ENCODE measurements at regions not wholly inside any gene's neighbourhood (a gene's known extent, or its start where the extent isn't known, plus 50 kb on each side); places are given as distances from the start of the nearest gene placed in this dataset.

DNA sequence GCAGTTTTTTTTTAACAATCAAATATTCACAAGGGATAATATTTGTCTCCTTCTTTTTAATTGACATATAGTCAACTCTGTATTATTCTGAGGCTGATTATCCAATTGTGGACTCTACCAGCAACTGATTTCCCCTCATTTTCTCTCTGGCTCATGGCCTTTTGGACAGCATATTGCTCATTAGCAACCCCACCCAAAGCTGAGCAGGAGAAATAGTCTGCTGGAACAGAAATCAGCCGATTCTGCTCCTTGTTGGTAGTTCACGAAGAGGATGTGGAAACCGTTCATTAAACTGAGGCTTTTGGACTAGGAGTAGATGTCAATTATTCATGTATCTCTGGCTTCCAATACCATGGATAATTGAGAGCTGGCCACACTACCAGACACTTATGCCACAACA lies 428.4 kb upstream of the INTU start:
- TF ChIP-seq, protein P1, sequence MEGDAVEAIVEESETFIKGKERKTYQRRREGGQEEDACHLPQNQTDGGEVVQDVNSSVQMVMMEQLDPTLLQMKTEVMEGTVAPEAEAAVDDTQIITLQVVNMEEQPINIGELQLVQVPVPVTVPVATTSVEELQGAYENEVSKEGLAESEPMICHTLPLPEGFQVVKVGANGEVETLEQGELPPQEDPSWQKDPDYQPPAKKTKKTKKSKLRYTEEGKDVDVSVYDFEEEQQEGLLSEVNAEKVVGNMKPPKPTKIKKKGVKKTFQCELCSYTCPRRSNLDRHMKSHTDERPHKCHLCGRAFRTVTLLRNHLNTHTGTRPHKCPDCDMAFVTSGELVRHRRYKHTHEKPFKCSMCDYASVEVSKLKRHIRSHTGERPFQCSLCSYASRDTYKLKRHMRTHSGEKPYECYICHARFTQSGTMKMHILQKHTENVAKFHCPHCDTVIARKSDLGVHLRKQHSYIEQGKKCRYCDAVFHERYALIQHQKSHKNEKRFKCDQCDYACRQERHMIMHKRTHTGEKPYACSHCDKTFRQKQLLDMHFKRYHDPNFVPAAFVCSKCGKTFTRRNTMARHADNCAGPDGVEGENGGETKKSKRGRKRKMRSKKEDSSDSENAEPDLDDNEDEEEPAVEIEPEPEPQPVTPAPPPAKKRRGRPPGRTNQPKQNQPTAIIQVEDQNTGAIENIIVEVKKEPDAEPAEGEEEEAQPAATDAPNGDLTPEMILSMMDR (IDR thresholded peaks at IDR 0.05; ENCODE audit: low read depth, low read length, missing input control): no peak
- no peak for TF ChIP-seq RAD21 (IDR thresholded peaks at IDR 0.05)
- no peak for TF ChIP-seq YY1 (IDR thresholded peaks at IDR 0.05)
- no peak for TF ChIP-seq SP1 (IDR thresholded peaks at IDR 0.05)
- TF ChIP-seq EGR1 (IDR thresholded peaks at IDR 0.05; ENCODE audit: low read depth in 2 of 2): no peak
- TF ChIP-seq GABPA (IDR thresholded peaks at IDR 0.05 in 1 of 2, conservative IDR thresholded peaks at IDR 0.05 in 1 of 2): no peak
- TF ChIP-seq, protein P2, sequence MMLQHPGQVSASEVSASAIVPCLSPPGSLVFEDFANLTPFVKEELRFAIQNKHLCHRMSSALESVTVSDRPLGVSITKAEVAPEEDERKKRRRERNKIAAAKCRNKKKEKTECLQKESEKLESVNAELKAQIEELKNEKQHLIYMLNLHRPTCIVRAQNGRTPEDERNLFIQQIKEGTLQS (IDR thresholded peaks at IDR 0.05): no peak
- TF ChIP-seq JUND (IDR thresholded peaks at IDR 0.05): no peak
- no peak for TF ChIP-seq HNF4G (IDR thresholded peaks at IDR 0.05)
- TF ChIP-seq, protein P3, sequence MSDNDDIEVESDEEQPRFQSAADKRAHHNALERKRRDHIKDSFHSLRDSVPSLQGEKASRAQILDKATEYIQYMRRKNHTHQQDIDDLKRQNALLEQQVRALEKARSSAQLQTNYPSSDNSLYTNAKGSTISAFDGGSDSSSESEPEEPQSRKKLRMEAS (IDR thresholded peaks at IDR 0.05): no peak
- TF ChIP-seq NR2F2 (IDR thresholded peaks at IDR 0.05): no peak
